HG02642 (cell line): ENCODE measurements at regions not wholly inside any gene's neighbourhood (a gene's known extent, or its start where the extent isn't known, plus 50 kb on each side); places are given as distances from the start of the nearest gene placed in this dataset.
"Not testable (repeated sequence)": the region's sequence is repeated elsewhere in the genome, so short reads cannot be mapped to it uniquely, and the experiment has no call there.

ENCODE experiments used
- ATAC-seq: cut with Tn5 transposase; IDR thresholded peaks from one replicate; pipeline ENCODE4 v1.9.1; 2021; ENCODE audit warnings: mild to moderate bottlenecking; ENCODE audit not compliant: unreplicated experiment, poor library complexity

- ATAC-seq: no peak
Measured at GRCh38 chr13:99798756-99799155, 172.8 kb downstream of the ZIC5 start.

DNA sequence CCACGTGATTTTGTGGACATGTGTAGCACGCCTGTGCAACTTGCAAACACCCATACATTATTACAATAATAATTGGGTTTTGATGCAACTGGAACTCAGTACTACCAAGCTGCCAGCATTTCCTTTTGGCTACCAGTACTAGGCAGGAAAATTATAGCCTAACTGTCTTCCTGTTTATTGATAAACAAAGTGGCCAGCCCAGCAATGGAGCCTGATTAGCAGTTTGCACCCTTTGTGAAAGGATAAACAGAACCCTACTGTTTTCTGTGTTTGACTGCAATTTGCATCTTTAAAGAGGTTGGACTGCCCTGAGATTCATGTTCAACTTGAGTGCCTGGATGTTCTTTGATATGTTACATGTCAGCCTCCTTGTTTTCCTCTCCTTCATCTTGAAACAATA, 173.9 kb downstream of the ZIC5 start:
- no peak for ATAC-seq

DNA sequence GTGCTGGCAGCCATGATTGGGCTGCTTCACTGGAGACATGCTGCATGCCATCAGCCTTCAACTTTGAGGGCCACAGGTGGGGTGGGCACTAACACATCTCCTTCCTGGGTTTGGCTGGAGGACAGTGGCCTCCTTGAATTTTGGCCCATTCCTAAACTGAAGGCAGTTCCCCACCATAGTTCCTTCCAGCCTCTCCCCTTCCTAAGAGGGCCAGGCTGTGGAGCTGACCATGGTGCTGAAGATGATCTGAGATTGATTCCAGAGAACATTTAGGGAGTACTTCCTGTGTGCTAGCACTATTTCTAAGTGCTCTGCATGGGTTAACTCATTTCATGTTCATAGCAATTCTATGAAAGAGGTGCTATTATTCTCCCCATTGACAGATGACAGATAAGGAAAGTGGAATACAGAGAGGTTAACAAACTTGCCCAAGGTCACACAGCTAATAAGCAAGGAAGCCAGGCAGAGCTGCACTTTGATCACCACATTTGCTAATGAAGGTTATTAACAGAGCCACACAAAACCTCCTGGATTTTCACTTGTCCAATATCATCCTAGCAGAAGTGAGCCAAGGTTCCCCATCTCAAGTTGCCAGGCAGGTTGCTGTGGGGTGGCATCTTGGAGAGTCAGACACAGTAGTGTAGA, 175.3 kb downstream of the ZIC5 start:
- no peak for ATAC-seq

DNA sequence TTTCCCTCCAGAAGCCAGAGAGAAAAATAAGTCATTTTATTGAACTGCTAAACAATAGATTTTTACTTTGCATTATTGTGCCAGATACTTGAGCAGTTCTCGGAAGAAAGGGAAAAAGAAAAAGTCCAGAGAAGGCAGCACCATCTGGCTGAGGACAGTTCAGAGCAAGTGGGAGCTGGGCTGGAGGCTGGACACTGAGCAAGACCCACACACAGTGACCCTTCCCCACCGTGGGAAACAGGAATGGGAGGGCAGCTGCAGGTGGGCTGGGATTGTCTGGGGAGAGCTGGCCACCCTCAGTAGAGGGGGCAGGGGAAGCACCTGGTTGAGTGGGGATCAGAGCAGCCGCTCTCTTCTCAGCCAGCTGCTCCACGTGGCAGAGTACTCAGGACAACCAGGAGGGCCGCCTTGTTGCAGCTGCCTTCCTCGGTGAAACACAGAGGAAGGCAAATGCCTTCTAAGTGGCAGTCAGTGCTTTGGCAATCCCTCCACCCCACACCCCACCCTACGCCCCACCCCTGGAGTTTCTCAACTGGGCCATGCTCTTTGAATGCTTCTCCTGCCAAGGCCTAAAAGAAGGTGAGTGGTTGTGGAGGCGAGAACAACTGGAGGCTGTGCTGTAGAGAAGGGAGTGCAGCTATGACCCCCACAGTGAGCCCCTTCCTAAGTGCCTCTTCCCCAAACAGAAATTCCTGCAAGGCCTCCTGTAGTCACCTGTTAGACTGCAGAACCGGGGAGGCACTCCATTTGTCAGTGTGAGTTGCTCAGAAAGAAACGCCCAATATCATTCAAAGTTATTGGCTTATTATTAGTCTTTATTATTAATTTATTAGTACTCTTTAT, 179.3 kb downstream of the ZIC5 start:
- ATAC-seq: no peak

GRCh38 chr13:99782669-99783068, 188.9 kb downstream of the ZIC5 start:
- no peak for ATAC-seq

- ATAC-seq: no peak
Measured at GRCh38 chr13:99778500-99778899, 193.1 kb downstream of the ZIC5 start.

- no peak for ATAC-seq
Measured at GRCh38 chr13:99777873-99778272, 193.7 kb downstream of the ZIC5 start.

DNA sequence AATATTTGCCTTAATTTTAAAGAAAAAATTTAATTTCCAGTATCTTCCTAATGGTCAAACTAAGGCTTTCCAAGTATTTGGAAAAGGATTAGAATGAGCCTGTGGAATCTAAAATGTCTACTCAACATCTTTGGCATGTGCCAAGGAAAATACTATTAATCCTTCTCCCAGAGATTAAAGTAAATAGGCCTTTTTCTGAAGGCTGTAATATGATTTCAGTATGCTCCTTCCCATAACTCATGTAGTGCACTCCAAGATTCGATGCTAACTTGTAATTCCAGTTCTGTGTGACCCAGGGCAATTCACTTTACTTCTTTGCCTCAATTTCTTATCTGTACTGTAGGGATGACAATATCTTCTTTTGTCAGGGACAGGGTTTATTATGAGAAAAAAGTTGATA, 196.9 kb downstream of the ZIC5 start:
- ATAC-seq: no peak

GRCh38 chr13:99768986-99769385, 202.6 kb downstream of the ZIC5 start:
- no peak for ATAC-seq

GRCh38 chr13:99766641-99767045, 204.9 kb downstream of the ZIC5 start:
- ATAC-seq: no peak

DNA sequence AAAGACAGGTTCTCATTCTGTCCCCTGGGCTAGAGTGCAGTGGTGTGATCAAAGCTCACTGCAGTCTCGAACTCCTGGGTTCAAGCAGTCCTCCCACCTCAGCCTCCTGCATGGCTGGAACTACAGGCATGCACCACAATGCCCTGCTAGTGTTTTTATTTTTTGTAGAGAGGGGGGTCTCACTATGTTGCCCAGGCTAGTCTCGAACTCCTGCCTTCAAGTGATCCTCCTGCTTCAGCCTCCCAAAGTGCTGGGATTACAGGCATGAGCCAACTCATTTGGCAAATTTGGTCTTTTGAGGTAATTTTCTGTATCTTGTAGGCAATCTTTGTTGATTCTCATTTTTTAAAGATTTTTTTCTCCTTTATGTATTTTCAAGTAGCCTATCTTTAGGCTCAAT, 205.7 kb downstream of the ZIC5 start:
- no peak for ATAC-seq

- no peak for ATAC-seq
Measured at GRCh38 chr13:99760456-99760855, 211.1 kb downstream of the ZIC5 start.

DNA sequence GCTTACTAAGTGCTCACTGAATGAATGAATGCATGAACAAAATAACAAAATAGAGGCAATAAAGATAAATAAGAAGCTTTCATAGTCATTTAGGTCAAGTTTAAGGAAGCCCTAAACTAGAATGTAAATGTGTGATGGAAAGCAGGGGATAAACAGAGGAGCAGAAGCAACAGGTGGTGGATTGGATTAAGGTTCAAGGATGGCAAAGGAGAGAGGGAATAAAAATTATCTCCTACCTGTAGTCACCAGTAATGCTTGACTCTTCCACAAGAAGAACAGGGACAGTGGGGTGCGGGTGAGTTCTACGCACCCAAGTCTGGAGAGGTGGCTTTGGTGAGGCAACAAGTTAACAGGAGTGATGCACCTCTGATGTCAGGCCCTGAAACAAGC, 212.4 kb downstream of the ZIC5 start:
- no peak for ATAC-seq

DNA sequence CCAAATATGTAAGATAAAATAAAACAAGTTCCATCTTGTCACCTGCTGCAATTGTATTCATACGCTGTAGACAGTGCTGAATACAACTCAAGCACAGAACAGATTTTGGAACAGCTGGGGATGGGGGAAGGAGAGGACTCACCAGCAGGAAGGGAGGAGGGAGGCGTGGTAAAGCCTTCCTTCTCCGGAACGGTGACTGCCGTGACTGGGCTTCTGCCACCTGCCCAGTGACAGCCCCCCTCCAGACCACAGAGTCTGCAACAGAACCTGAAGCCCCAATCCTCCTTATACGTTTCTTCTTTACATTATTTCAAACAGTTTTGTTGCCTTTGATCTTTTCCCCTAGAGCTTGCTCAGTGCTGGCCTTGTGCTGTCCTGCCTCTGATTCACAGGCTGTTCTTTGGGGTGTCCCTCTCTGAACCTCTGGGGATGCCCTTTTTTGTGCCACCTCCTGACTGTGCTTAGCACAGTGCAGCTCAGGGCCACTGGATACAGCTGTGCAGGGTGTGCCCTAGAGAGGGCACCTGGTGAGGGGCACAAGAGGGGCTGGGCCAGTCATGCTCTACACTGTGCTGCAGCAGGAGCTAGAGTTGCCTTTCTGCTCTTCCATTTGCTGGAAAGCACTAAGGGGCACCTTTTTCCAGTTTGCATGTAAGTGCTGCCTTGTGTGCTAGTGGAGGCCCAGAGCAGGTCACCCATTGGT, 213.0 kb downstream of the ZIC5 start:
- no peak for ATAC-seq

- no peak for ATAC-seq
Measured at GRCh38 chr13:99757756-99758459, 213.7 kb downstream of the ZIC5 start.

DNA sequence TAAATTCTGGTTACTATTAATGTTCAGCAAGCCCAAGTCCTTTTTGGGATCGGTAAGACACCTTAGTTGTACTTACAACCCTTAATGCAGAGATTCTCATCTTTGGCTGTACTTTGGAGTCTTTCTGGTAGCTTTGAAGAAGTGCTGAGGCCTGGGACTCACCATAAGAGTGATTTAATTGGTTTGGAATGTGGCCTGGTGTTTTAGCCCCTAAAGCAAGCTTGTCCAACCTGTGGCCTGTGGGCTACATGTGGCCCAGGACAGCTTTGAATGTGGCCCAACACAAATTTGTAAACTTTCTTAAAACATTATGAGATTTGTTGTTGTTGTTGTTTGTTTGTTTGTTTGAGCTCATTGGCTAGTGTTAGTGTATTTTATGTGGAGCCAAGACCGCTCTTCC, 215.3 kb downstream of the ZIC5 start:
- no peak for ATAC-seq

- not testable (repeated sequence) for ATAC-seq
Measured at GRCh38 chr13:99754750-99755149, 216.8 kb downstream of the ZIC5 start.

DNA sequence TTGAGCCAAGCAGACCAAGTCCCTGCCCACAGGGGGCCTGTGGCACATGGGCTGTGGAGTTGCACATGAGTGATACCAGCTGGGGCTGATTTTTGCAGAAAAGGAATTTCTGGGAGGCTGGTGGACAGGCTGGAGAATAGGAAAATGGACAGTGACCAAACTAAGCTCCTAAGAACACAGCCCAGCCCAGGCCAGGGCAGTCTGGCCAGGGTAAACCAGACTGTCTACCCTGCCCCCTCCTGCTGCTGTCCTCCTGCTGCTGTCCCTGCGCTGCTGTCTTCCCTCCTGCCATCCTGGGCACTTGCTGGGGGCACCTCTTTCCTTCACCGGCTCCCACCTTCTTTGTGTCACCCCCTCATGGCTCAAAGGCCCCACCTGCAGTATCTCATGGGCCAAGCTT, 219.2 kb downstream of the ZIC5 start:
- ATAC-seq: no peak

DNA sequence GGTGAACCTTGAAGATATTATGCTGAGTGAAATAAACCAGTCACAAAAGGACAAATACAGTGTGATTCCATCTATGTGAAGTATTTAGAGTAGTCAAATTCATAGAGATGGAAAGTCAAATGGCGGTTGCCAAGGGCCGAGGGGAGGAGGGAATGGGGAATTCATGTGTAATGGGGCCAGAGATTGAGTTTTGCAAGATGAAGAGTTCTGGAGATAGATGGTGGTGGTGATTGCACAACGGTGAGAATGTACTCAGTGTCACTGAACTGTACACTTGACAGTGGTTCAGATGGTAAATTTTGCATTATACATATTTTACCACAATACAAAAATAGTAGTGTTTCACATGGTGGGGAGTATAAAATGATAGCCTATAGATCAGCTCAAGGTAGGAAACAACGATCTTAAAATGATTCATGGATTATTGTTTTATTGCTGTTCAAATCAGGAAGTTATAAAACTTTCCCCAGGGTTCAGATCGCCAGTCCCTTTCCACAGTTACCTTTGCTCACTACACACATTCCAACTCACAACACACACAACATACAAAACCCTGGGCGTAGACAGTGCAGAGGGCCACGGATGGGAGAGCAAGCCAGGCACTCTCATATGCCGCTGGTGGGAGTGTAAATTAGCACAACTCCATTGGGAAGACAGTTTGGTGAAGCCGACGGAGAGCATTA, 219.9 kb downstream of the ZIC5 start:
- no peak for ATAC-seq

DNA sequence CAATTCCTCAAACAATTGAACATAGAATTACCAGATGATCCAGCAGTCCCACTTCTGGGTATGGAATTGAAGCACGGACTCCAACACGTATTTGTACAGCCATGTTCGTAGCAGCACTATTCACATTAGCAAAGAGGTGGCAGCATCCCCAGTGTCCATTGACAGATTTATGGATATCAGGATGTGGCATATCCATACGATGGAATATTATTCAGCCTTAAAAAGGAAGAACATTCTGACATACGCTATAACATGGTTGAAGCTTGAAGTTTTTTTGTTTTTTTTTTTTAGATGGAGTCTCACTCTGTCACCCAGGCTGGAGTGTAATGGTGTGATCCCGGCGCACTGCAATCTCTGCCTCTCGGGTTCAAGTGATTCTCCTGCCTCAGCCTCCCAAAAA, 220.6 kb downstream of the ZIC5 start:
- ATAC-seq: no peak
